IgD-negative memory B cell (primary cell): ENCODE measurements at regions not wholly inside any gene's neighbourhood (a gene's known extent, or its start where the extent isn't known, plus 50 kb on each side); places are given as distances from the start of the nearest gene placed in this dataset.

ENCODE experiments used
- H3K27ac Mint-ChIP-seq, 3 donors: one replicate each; pipeline ENCODE4 v1.8.0; 2020 to 2022; ENCODE audit warnings: mild to moderate bottlenecking in 3 of 3, mixed read lengths in 3 of 3, moderate library complexity in 1 of 3
- H3K27me3 Mint-ChIP-seq: one replicate; pipeline ENCODE4 v1.8.0; 2021; ENCODE audit warnings: mixed read lengths
- H3K36me3 Mint-ChIP-seq: one replicate; pipeline ENCODE4 v1.8.0; 2020; ENCODE audit warnings: mild to moderate bottlenecking, mixed read lengths
- H3K4me1 Mint-ChIP-seq, 3 donors: one replicate each; pipeline ENCODE4 v1.8.0; 2020 to 2022; ENCODE audit warnings: mixed read lengths in 3 of 3, mild to moderate bottlenecking in 1 of 3
- H3K4me3 Mint-ChIP-seq, 4 donors: one replicate each; pipeline ENCODE4 v1.8.0; 2020 to 2022; ENCODE audit warnings: mild to moderate bottlenecking in 4 of 4, mixed read lengths in 4 of 4, moderate library complexity in 3 of 4
- H3K9me3 Mint-ChIP-seq, 3 donors: one replicate each; pipeline ENCODE4 v1.8.0; 2020 to 2021; ENCODE audit warnings: mixed read lengths in 3 of 3, mild to moderate bottlenecking in 1 of 3

DNA sequence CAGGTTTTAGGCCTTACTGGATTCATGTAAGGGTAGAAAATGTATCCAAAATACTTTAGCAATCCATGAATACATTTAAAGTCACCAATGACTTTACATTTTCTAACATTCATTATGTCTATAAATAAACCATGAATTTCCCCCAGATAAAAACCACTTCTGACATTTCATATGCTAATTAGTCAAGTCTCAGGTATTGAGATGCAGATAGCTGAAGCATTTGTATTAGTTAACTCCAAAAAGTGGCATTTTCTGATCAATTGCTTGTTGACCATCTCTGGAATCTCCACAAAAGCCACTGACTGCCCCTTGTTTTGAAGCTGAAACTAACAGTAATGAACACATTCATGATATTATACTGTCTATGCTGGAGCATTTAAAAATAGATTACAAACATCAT is 68.4 kb upstream of the RAP2B start:
- Mint-ChIP-seq H3K4me1 (peaks cover 0 to 5% (median 3%) of the 10 kb centered on the region in 3 donors), H3K27ac (no peak overlapping the region), H3K27me3 (no peaks in the 10 kb centered on the region), H3K4me3 (no peak overlapping the region), H3K36me3 (peaks cover 2% of the 10 kb centered on the region), H3K9me3 (no peaks in the 10 kb centered on the region)

DNA sequence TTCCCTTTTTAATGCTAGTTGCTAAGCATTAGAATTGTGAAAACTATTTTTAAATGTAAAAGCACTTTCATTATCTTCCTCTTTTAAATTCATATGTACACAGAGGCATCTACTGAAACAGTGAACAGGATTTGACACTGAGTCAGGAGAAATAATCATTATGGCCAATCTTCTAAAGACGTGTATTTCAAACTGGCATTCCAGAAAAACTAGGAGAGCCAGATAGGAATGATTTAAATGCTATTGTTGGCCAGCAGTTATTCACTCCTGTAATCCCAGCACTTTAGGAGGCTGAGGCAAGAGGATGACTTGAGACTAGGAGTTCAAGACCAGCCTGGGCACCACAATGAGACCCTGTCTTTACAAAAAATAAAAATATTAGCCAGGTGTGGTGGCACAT is 67.6 kb upstream of the RAP2B start:
- no peak overlapping the region for H3K27ac Mint-ChIP-seq
- H3K27me3 Mint-ChIP-seq: no peaks in the 10 kb centered on the region
- peaks cover 2% of the 10 kb centered on the region for H3K36me3 Mint-ChIP-seq
- peaks cover 0 to 5% (median 3%) of the 10 kb centered on the region in 3 donors for H3K4me1 Mint-ChIP-seq
- no peaks in the 10 kb centered on the region for H3K9me3 Mint-ChIP-seq
- H3K4me3 Mint-ChIP-seq: no peak overlapping the region

DNA sequence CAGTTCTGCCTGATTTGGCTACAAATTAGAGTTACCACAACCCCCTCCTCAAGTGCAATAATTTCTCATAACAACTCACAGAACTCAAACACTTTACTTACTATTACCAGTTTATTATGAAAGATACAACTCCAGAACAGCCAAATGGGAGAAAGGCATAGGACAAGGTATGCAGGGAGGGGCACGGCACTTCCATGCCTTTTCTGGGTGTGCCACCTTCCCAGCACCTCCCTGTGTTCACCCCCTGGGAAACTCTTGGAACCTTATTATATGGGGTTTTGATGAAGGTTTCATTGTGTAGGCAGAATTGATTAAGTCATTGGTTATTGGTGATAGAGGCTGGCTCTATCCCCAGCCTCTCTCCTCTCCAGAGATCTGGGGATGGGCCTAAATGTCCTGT is 66.6 kb upstream of the RAP2B start:
- peaks cover 2% of the 10 kb centered on the region for H3K36me3 Mint-ChIP-seq
- H3K27ac Mint-ChIP-seq: no peak overlapping the region
- H3K9me3 Mint-ChIP-seq: no peaks in the 10 kb centered on the region
- no peaks in the 10 kb centered on the region for H3K27me3 Mint-ChIP-seq
- H3K4me1 Mint-ChIP-seq: peaks cover 0 to 5% (median 3%) of the 10 kb centered on the region in 3 donors
- no peak overlapping the region for H3K4me3 Mint-ChIP-seq

DNA sequence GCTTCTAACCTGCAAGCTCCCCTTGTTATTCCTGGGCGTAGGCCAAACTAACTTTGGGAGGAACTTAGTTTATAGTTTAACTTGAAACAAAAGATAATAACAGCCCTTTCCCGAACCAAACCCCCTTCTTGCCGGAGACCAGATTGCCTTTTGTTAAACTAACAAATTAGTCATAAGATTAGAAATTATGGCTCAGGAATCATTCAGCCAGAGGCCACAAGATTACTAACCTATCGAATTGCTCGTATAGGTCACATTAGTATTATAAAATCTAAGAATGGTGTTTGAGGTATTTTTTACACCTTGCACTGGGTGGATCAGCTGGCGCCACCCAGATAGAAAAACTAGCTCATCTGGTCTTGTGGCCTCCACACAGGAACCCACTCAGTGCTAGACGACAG is 65.3 kb upstream of the RAP2B start:
- Mint-ChIP-seq H3K36me3 (peaks cover 2% of the 10 kb centered on the region), H3K4me3 (no peak overlapping the region), H3K27me3 (no peaks in the 10 kb centered on the region), H3K4me1 (peaks cover 0 to 5% (median 3%) of the 10 kb centered on the region in 3 donors), H3K9me3 (no peaks in the 10 kb centered on the region), H3K27ac (no peak overlapping the region)

DNA sequence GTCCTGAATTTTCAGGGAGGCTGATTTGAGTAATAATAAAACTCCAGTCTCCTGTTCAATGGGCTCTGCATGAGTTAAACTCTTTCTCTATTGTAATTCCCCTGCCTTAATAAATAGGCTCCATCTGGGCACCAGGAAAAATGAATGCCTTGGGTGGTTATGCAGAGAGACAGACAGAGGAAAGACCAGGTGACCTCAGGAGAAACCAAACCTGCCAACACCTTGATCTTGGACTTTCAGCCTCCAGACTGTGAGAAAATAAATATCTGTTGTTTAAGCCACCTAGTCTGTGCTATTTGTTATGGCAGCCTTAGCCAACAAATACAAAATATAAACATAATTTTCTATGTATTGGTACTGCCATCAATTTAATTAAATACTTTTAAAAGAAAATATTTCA is 64.8 kb upstream of the RAP2B start:
- Mint-ChIP-seq H3K4me3 (no peak overlapping the region), H3K4me1 (peaks cover 0 to 5% (median 1%) of the 10 kb centered on the region in 3 donors), H3K27ac (no peak overlapping the region), H3K27me3 (no peaks in the 10 kb centered on the region), H3K36me3 (peaks cover 2% of the 10 kb centered on the region), H3K9me3 (no peaks in the 10 kb centered on the region)

DNA sequence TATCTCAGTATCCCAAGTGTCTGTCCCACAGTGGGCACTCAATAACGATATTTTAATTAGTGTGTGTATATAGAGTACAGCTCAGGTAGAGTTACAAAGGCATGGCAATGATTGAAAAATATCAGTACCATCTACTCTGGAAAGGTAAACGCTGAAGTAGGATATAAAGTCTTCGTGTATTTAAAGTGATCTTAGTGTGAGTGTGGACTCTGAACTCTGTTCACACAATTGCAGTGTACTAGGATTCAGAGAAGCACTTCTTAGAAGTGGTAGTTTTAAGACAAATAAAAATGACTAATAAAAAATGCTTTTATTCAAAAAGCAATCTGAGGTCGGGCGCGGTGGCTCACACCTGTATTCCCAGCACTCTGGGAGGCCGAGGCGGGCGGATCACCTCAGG is 62.9 kb upstream of the RAP2B start:
- H3K4me1 Mint-ChIP-seq: peaks cover 0 to 1% (median 0%) of the 10 kb centered on the region in 3 donors
- H3K4me3 Mint-ChIP-seq: no peak overlapping the region
- H3K27ac Mint-ChIP-seq: no peak overlapping the region
- H3K27me3 Mint-ChIP-seq: no peaks in the 10 kb centered on the region
- no peaks in the 10 kb centered on the region for H3K9me3 Mint-ChIP-seq
- H3K36me3 Mint-ChIP-seq: peaks cover 2% of the 10 kb centered on the region

DNA sequence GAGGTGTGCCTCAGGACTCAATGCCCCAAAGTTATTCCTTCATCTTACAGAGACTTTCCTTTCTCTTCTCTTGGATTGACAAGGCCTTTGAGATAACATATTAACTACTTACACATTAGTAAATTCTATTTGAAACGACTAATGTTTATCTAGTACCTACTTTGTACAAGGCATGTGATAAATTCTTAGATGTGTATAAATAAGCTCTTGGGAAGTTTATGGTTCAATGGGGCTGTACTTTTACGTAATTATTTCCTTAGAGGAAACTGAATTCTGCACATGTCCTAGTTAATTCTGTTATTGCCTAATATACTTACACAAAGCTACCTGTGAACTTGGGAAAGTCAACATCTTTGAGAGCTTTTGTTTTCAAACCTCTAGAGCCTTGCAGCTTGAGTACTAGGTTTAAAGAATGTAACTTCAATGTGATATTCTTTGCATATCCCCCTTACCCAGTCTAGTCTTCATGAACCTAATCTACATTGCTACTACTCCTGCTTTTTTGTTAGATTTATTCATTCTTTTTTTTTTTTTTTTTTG is 58.5 kb upstream of the RAP2B start:
- Mint-ChIP-seq H3K27me3 (no peaks in the 10 kb centered on the region), H3K36me3 (peaks cover 2% of the 10 kb centered on the region), H3K4me1 (no peaks in the 10 kb centered on the region), H3K4me3 (no peak overlapping the region), H3K27ac (no peak overlapping the region), H3K9me3 (no peaks in the 10 kb centered on the region)

DNA sequence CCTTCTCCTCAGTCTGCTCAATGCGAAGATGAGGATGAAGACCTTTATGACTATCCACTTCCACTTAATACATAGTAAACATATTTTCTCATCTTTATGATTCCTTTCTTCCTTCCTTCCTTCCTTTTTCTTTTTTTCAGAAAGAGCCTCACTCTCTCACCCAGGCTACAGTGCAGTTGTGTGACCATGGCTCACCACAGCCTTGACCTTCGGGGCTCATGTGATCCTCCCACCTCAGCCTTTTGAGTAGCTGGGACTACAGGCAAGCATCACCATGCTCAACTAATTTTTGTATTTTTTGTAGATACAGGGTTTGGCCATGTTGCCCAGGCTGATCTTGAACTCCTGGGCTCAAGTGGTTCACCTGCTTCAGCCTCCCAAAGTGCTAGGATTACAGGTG is 52.0 kb upstream of the RAP2B start:
- Mint-ChIP-seq H3K27ac (no peak overlapping the region), H3K27me3 (peaks cover 3% of the 10 kb centered on the region), H3K4me1 (peaks cover 0 to 2% (median 0%) of the 10 kb centered on the region in 3 donors), H3K4me3 (no peak overlapping the region), H3K36me3 (no peaks in the 10 kb centered on the region), H3K9me3 (peaks cover 0 to 3% (median 2%) of the 10 kb centered on the region in 3 donors)

DNA sequence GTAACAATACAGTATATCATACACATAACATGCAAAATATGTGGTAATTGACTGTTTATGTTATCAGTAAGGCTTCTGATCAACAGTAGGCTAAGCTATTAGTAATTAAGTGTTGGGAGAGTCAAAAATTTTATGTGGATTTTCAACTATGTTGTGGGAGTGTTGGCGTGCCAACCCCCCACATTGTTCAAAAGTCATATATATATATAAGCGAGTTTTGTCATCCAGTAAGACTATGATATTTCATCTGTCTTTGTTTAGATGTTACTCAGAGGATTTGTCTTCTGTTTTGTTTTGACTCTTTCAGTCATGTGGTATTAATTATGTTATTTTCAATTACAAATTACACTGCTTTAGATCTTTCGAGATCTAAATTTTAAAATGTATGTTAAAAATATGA is 51.0 kb upstream of the RAP2B start:
- no peaks in the 10 kb centered on the region for H3K36me3 Mint-ChIP-seq
- peaks cover 0 to 3% (median 2%) of the 10 kb centered on the region in 3 donors for H3K9me3 Mint-ChIP-seq
- H3K27ac Mint-ChIP-seq: no peak overlapping the region
- H3K4me3 Mint-ChIP-seq: no peak overlapping the region
- peaks cover 0 to 2% (median 0%) of the 10 kb centered on the region in 3 donors for H3K4me1 Mint-ChIP-seq
- H3K27me3 Mint-ChIP-seq: peaks cover 3% of the 10 kb centered on the region
